K562 (cell line): ENCODE measurements at regions not wholly inside any gene's neighbourhood (a gene's known extent, or its start where the extent isn't known, plus 50 kb on each side); places are given as distances from the start of the nearest gene placed in this dataset.

Experiments
- MCM5 ChIP-seq: fragments of 450-650 bp; IDR thresholded peaks from 2 replicates; pipeline ENCODE4 v1.6.1; 2016; ENCODE audit warnings: low read depth
- MXD1 ChIP-seq: fragments of 250-450 bp; sonication (Bioruptor Pico); IDR thresholded peaks from 2 replicates; pipeline ENCODE4 v1.8.0; 2021; ENCODE audit warnings: borderline replicate concordance, mild to moderate bottlenecking, moderate library complexity; ENCODE audit not compliant: poor library complexity, severe bottlenecking
- REST ChIP-seq, 2 experiments: fragments of 450-650 bp; formaldehyde crosslinking in 1 of 2; IDR thresholded peaks; 2 replicates each; pipeline versions ENCODE4 v1.4.0 to v1.6.1; 2014 to 2020; ENCODE audit warnings: mild to moderate bottlenecking in 2 of 2, borderline replicate concordance in 1 of 2, low read depth in 1 of 2
- ZNF23 ChIP-seq: fragments of 250-450 bp; sonication (Bioruptor Pico); IDR thresholded peaks from 2 replicates; pipeline ENCODE4 v1.4.0; 2020; ENCODE audit warnings: mild to moderate bottlenecking

- TF ChIP-seq REST (IDR thresholded peaks at IDR 0.05; ENCODE audit: borderline replicate concordance) (no peak), REST (CRISPR knock-in tag; IDR thresholded peaks at IDR 0.05; ENCODE audit: low read depth) (no peak), MXD1 (CRISPR knock-in tag) (no peak), MCM5 (no peak), ZNF23 (CRISPR knock-in tag) (no peak)
Measured at GRCh38 chr6:170187669-170188566, 103.0 kb downstream of the DLL1 start (continued).
